GM23248 (cell line): ENCODE measurements at regions not wholly inside any gene's neighbourhood (a gene's known extent, or its start where the extent isn't known, plus 50 kb on each side); places are given as distances from the start of the nearest gene placed in this dataset.

Experiments
- EZH2 ChIP-seq: fragments of 200-600 bp; sonication (generic); IDR thresholded peaks from 2 replicates; pipeline ENCODE4 v1.6.1; 2018; ENCODE audit warnings: antibody characterized with exemption, mild to moderate bottlenecking; ENCODE audit not compliant: insufficient read depth, poor library complexity, severe bottlenecking
- EZH2phosphoT487 ChIP-seq: fragments of 200-600 bp; sonication (generic); IDR thresholded peaks from 2 replicates; pipeline ENCODE4 v1.6.1; 2018; ENCODE audit warnings: antibody characterized with exemption, moderate library complexity, mild to moderate bottlenecking, low read depth; ENCODE audit not compliant: insufficient read depth

DNA sequence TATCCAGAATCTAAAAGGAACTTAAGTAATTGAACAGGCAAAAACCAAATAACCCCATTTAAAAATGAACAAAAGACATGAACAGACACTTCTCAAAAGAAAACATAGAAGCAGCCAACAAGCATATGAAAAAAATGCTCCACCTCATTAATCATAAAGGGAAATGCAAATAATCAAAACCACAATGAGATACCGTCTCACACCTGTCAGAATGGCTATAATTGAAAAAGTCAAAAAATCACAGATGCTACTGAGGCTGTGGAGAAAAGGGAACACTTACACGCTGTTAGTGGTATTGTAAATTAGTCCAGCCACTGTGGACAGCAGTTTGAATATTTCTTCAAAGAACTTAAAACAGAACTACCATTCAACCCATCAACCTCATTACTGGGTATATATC, 220.7 kb downstream of the MEX3B start:
- no peak for TF ChIP-seq EZH2phosphoT487
- TF ChIP-seq EZH2: no peak
